ENCODE measurements at regions not wholly inside any gene's neighbourhood (a gene's known extent, or its start where the extent isn't known, plus 50 kb on each side); places are given as distances from the start of the nearest gene placed in this dataset.
"Not testable (repeated sequence)": the region's sequence is repeated elsewhere in the genome, so short reads cannot be mapped to it uniquely, and the experiment has no call there.

DNA sequence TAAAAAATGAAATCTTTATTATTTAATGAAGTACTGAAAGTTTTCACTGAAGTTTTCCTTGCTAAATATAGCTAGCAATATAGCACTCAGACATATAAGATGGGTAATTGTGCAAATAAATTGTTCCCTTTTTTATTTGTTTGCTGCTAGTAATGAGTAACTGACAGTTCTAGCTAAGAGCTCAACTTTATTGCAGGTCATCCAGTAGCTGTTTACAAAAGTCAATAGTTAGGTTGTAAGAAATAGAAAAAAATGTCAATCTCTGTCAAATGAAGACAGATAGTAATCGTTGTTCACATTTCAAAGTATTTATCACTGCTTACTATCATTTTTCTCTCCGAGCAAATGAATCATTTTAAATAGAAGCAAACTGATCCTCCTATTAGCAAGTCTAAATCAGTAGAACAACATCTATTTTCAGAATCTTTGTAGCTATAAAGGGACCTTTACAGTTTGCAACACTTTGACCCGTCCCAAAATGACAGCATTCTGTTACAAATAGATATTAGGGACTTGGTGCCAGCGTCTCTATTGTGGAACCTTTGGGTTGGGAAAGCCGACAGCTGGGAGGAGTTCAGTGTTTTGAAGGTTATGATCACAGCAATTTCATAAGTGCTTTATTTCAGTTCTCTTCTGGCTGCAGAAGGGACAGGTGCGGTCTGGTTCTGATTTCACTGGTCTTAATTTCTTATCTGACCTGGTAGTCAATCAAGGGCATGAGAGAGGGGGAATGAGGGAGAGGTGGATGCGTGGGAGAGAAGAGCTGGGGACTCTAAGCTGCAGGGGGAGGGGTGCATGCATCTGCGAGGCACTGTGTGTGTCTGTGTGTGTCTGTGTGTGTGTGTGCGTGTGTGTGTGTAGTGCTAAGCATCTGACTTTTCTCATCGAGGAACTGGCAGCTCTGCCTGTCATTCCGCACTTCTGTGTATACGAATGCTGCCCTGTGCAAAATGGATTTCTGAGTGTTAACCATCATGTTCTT lies 227.9 kb upstream of the PITX2 start:
- DNase-seq = no peak

DNA sequence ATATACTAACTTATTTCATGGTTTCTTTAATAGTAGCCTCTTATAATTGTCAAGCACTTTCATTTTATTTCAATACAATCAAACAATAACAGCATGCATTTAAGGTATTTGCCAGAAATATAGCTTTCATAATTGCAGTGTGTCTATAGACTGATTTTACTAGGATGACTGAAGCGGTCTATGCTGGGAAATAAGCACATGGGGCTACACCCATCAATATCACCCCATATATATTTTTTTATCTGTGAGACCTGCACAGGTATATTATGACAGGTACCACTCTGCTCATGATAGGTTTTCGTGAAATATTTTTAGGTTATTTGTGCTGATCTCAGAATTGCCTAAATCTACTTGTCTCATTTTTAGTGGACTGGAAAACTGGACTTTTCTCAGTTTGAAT lies 229.1 kb upstream of the PITX2 start:
- no peak for DNase-seq

DNA sequence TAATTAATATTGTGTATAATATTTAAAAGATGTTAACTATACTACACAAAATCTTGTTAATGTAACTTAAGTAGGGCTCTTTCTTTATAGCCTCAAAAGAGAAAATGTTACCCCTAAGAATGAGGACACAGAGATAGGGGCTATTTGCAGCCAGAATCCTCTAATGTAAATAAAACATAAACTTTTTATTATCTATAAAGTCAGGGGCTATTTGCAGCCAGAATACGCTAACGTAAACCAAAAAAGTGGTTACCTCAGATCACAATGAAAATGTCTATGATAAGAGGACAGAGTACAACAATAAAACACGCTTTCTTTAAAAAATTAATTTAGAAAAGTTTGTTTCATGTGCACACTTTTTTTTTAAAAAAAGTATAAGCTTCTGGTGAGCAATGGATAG lies 229.9 kb upstream of the PITX2 start:
- DNase-seq = no peak

DNA sequence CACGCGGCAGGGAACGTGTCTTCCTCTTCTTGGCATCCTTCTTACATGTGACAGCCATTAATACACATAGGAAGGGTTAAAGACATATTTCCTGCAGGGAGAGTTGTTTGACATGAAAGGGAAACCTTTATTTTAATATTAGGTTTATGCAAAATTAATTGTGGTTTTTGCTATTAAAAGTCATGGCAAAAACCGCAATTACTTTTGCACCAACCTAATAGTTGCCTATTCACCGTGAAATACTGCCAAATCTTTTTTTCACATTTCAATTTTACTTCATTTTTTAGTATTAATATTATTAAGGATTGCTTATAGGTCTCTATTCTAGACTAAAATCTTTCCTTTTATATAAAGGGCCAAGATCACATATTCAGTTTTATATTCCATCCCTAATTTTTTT lies 230.4 kb upstream of the PITX2 start:
- no peak for DNase-seq

DNA sequence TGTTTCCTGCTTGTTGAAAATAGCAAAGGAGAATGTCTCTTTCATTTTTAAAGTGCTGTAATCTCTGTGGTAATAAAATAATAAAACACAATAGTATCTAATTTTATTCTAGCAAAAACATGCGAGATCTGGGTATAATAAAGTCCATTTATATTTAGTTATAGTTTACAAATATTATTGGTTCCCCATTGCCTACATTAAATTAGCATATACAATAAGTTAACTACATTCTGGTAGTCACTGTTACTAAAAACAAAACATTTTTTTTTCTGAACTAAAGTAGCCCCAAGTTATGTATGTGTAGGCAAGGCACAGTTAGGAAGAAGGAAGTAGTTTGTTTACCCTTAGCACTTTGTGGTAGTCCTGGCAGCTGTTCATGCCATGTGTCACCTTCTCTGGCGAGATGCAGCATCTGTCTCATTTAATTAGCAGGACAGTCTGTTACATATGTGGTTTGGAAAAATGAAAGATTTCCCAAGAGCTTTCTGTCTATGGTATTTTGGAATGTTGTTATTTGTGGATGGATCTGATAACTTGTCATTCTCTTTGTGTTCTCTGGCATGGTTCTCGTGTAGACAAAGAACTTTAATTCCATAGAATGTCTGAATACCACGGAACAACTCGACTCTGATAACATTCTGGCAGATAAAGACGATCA lies 231.3 kb upstream of the PITX2 start:
- DNase-seq = no peak

DNA sequence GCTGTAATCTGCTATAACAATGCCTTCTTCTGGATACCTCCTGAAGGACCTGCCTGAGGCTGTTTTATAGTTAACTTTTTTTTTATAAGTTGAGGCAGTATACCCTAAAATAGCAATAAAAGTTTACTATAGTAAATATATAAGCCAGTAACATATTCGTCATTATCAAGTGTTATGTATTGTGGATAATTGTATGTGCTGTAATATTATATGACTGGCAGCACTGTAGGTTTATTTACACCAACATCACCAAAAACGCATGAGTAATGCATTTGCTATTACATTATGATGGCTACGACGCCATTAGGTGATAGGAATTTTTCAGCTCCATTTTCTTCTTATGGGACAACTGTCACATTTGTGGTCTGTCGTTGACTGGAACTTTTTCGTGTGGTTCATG lies 237.2 kb upstream of the PITX2 start:
- DNase-seq = no peak

DNA sequence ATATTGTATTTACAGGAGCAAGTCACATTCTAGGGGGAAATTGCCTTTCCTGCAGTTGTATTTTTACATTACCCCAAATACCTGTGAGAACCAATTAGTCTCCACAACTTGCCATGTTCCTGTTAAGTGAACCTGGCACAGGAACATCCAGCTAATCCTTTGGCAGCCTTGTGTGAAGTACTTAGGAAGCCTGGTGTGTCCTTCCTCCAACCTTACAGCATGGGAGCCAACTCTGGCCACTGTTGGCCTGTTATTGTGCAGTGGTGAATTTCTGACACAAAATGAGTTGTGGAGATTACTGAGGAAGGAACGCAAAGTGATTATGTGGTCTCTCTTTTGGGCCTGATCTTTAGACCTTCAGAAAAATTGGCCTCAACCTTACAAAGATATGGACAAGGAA lies 238.0 kb upstream of the PITX2 start:
- DNase-seq = no peak

DNA sequence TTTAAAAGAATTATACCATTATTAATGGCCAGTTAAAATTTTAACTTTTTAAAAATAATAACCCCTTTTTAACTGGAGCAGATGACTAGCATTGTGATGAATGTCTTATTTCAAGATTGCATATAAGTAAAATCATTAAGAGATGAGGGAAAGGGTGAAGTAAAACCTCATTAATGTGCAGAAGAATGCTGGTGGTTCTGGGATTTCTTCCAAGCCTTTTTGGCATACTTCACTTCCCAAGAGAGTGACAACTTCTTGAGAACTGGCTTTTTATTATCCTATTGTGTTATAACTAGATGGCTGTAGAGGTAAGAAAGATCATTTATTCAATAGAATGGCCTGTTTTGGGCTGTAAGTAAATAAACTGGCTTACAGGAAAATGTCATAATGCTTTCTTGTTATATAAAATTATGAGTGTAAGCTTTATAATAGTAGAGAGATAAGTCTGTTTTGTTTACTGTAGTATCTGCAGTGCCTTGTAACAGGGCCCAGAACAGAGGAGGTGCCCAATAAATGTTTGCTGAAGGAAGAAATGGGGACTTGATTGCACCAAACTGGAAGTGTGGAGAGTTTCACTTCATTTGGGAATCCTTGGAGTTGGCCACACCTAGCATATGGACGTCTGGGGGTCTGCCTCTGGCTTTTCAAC lies 242.9 kb upstream of the PITX2 start:
- DNase-seq = no peak

DNA sequence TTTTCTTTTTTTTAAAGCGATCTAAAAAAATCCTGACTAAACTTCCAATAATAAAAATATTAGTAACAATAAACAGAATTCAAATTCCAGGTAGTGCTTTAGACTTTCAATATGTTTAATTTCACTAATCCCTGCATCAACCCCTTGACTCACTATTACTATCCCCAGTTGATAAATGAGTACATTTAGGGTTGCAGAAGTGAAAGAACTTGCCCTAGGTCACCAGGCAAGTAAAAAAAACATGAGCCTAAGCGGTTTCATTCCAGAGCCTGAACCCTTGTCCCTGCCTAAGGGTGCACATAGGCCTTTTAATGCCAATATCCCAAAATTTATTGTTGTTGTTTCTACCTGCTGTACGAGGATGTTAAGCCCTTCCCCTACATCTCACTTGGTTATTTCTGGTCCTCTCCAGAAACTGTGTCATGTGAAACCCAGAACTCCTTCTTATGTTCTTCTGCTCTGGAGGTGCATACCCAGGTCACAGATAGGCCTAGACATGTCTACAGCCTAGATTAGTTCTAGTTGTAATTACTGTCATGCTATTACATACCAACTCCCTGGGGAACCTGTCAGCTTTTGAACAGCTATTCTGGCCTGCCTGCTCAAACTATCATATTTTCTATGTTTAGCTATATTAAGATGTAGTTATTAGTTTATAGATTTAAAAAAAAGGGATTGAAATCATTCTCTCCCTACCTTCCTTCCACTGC lies 244.5 kb upstream of the PITX2 start:
- DNase-seq = no peak

DNA sequence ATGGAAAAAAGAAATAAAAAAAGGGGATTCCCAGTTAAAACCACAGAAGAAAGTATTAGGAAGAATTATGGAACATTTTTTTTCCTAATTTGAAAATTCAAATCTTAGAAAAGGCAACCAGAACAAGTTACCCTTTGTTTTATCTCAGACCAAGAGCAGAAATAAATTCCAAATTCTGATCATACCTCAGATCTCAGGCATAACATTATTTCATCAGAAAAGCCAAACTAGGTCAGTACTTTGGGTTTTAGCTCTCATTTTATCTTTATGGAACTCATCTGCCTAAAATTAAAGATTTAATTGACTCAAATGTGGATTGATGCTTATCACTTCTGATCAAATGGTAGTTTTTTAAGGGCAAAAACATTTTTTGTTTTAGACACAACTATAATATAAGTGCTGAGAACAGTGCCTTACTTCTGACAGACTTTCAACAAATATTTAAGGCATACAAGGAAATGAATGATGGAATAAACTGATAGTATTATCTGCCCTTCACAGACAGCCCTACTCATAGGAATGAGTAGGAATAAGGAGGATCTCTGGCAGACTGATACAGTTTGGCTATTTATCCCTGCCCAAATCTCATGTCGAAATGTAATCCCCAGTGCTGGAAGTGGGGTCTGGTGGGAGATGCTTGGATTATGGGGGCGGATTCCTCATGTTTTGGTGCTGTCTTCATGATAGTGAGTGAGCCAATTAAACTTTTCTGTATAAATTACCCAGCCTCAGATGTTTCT lies 245.3 kb upstream of the PITX2 start:
- no peak for DNase-seq

DNA sequence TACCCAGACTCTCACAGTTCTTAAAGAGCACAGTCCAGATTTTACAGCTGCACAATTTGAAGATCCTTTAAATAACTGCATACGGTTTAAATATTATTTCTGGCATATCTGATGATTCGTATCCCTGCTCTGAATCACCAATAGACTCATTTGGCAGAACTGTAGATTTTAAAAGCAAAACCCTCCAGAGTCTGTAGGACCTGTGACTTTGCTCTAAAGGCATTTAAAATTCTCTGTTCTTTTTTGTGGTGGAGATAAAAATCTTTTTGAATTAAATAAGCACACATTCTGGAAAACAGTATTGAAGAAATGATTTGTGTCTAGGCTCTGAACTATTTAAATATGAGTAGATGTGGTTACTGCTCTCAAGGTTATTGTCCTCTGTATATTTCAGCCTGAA lies 246.2 kb upstream of the PITX2 start:
- DNase-seq = no peak

DNA sequence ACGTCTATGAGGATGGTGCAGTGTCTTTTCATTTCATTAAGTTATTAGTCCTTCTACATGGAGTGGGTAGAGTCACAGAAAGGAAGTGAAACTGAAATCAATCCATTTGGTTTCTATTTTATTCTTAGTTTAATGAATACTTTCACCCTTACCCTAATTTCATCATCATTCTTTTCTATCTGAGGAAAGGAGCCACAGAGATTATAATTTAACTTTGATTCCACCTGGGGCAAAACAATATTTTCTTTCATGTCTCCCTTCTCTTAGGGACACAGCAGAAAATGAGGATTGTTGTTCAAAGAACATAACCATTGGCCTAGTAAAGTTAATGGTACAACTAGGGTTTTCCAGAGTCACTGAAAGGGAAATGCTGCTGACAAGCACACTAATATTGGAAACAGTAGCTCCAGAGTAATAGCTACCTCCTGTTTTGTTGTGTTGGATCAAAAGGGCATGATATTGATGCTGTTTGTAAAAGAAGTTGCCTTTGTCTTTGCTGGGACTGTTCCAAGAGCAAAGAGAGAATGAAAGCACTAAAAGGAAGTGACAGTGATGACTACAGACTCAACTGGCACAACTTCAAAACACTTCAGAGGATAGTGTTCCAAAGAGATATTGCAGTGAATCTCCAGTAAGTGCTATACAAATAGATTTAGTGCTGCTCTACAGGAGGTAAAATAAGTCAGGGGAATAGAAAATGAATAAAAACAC lies 247.1 kb upstream of the PITX2 start:
- no peak for DNase-seq

DNA sequence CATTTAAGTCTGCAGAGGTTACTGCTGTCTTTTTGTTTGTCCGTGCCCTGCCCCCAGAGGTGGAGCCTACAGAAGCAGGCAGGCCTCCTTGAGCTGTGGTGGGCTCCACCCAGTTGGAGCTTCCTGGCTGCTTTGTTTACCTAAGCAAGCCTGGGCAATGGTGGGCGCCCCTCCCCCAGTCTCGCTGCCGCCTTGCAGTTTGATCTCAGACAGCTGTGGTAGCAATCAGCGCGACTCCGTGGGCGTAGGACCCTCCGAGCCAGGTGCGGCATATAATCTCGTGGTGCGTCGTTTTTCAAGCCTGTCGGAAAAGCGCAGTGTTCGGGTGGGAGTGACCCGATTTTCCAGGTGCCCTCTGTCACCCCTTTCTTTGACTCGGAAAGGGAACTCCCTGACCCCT lies 253.3 kb upstream of the PITX2 start:
- DNase-seq = not testable (repeated sequence)

DNA sequence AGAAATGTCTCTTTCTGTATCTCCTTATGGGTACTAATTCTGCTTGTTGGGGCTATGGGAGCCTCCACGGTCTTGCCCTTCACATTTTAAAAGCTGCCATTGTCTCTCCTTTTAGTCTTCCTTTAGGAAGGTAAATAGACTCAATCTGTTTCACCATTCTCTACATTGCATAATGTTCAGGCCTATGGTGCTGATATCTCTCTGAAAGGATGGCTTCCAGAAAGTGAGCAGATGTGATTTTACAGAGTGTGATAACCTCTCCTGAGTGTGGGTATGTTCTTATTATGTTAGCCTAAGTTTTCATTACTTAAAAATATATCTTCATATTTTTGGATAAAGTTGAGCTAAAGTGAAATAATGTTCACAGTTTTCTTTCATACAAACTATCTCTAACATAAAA lies 254.0 kb upstream of the PITX2 start:
- no peak for DNase-seq

DNA sequence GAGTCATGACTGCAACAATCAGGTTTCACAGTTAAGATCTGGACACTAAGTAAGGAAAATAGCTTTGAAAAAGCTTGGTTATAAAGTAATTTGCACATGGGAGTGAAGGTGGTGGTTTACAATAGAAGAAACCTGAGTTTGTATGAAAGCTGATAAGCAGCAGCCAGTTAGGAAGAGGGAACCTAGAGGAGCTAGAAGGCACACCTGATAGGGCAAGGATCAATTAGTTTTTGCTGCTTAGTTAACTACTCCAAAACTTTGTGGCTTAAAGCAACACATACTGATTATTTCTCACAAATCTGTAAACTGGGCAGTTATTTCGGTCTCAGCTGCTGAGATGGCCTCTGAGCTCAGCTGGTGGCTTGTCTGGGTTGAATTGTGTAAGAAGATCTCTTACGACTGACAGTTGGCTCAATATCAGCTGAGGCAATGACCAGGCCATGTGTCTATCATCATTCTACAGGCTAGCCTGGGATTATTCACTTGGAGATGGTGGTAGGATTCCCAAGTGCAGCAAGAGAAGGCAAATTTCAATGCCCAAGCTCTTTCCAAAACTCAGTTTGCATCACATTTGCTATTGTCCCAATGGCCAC lies 255.0 kb upstream of the PITX2 start:
- DNase-seq = no peak

DNA sequence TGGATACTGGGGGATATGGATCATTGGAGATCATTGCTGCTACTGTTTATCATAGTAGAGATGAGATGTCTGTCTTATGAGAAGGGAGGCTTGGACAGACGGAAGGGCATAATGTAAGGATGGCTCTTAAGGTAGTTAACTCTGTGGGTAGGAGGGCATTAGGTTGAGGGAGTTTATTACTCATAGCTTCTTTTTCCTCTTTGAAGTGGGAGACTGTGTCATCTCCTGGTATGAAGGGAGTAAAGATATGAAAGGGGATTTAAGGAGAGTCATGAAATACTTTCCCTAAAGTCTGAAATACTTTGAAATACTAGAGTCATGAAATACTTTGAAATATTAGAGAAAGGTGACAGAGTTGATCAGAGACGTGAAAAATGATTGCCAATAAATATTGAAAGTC lies 255.5 kb upstream of the PITX2 start:
- no peak for DNase-seq

DNA sequence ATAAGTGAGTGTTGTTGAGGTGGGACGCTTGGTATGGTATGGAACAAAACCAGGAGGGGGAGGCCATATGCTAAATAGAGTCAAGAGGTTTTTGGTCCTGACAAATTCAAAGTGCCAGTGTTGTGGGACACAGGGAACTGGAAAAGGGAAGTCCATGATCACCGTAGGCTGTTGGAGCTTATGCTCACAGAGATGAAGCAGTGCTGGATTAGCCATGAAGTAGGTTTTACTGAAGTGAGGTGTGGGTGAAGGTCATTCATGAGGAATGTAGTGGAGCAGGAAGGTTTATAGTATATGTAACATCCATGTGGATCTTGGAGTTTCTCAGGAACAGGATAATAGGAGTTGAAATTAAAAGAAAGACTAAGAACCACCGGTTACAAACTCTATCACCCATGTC lies 256.1 kb upstream of the PITX2 start:
- no peak for DNase-seq

DNA sequence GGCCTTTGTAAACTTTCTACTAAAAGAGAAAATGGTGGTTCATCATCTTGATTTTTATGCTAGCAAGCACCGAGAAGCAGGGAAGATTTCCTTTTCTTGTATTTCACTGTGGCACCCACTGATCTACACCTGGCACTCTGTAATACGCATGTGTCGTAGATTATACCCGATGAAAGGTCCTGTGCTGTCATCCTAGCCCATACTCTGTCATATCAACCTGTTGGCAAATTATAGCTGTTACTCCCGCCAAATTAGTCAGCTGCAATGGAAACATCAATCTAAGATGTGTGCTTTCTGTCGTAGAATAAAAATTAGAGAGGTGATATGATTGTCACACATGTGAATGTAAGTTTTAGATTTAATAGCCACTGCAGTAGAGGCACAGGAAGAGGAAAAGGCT lies 263.4 kb upstream of the PITX2 start:
- DNase-seq = no peak

DNA sequence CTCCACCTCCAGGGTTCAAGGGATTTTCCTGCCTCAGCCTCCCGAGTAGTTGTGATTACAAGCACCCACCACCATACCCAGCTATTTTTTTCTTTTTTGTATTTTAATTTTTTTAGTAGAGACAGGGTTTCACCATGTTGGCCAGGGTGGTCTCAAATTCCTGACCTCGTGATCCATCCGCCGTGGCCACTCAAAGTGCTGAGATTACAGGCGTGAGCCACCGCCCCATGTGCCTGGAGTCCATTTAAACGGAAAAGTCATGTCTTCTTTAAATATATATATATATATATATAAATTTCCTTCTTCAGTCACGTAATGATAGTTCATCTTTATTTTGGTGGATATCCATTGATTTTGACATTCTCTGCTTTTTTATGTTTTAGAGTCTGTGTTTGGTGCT lies 264.0 kb upstream of the PITX2 start:
- no peak for DNase-seq

DNA sequence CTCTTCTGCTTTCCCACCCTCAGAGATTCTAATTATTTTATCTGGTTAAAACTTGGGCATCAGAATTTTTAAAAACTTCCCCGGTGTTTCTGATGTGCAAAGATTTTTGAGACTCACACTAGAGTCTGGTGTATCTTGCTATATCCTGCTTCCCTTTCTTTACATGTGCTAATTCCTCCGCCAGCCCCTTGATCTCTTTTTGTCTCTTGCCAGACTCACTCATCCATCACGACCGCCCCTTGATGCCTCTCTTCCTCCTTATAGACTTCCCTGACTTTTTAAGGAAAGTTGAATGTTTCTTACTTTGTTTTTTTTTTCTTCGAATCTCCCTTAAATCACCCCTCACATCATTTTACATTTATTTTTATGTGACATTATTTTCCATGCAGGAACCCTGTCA lies 274.9 kb upstream of the PITX2 start:
- DNase-seq = no peak

DNA sequence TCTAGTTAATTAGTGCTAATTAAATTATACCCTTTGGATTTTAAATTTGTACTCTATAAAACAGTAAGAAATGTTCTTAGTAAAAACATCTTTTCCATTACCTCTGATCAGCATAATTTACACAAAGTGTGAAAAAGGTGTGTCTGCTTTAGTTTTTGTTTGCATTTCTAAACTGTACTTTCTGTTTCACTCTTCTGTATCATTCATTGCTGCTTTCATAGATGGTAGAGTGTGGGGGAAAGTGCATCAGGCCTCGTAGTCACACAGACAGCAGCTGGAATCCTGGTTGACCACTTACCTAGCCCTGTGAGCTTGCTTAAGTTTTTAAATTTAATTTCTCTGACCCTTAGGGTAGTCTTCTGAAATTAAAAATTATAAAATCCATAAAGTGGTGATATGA lies 275.4 kb upstream of the PITX2 start:
- DNase-seq = no peak
